HG03175 (cell line): ENCODE measurements at regions not wholly inside any gene's neighbourhood (a gene's known extent, or its start where the extent isn't known, plus 50 kb on each side); places are given as distances from the start of the nearest gene placed in this dataset.
"Not testable (repeated sequence)": the region's sequence is repeated elsewhere in the genome, so short reads cannot be mapped to it uniquely, and the experiment has no call there.

ENCODE experiments used
- ATAC-seq: cut with Tn5 transposase; IDR thresholded peaks from one replicate; pipeline ENCODE4 v1.9.1; 2021; ENCODE audit warnings: mild to moderate bottlenecking, moderate library complexity; ENCODE audit not compliant: unreplicated experiment

DNA sequence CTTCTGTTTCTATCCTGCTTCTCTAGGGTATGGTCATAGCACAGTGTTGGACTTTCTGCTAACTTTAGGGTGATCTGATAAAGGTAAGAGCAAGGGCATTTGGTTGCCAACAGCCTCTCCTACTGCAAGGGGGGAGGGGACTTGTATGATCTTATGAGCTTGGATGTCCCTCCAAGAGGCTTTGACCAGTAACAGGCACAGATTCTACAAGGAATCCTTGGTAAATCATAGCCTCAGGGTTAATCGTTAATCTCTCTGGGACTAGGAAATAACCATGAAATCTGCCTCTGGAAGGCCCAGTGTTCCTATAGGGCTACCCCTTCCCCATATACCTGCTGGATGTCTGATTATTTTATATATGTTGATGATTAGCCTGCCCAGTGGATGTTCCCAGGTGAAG, 134.8 kb upstream of the TNFSF4 start:
- ATAC-seq, result no peak

DNA sequence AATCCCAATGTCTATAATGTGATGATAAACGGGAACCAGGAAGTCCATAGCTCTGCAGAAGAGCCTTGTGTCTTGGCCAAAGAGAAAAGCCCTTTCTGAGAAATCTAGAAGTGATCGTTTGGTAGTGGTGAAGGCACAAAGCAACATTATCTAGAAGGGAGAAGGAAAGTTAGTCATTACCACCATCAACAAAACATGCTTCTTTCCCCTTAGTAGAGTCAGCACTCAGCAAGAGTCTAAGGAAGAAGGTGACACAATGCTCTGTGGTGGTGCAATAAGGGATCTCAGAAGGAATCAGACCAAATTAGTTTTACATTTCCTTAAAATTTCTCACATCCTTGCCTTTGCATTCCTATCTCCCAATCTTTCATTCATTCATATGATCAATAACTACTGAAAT, 134.4 kb upstream of the PRDX6 start:
- no peak for ATAC-seq

DNA sequence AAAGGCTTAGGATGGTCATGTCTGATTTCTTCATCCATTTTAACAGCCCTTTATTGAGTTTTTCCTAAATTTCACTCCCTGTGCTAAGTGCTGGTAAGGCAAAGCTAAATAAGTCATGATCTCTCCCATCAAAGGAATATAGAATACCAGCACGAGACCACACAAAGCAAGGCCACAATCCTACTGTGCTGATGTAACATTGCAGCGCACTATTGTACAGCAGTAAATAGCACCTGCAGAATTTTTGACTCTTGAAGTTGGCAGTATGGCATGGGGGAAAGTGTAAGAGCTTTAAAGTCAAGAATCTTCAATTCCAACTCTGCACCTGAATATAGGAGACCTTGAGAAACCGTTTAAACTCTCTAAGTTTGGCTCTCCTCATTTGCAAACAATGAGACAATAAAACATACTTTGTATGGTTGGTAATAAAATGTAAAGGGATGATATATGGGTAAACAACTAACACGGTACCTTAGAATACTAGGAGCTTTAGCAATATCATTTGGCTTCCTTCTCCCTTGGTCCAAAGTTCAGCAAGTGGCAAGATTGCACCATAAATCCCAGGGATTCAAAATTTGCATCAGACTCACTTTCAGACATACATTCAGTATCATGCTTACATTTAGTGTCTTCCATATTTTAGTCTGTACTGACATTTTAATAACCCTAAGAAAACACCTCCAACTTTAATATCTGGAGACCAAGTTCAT, 132.9 kb upstream of the PRDX6 start:
- ATAC-seq, result no peak

DNA sequence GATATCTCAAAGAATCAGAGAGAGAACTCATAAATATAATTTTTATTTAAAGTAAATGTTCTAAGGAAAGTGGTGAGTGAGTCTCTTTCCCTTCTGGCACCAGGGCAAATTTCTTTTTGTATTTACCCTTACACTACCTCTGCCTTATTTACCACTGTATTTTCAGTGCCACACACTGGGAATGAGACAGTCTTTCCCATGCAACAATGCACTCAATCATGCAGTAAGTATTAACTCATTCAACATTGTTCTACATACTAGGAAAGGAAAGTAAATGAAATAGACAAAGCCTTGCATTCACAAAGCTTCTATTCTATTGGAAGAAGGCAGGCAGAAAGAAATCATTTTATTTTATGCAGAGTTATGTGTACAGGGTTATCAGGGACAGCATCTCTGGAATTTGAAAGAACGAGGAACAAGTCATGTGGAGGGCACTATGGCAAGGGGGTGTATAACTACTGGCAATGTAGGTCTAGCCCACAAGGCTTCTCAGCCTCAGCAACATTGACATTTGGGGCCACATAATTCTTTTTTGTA, 129.8 kb upstream of the PRDX6 start:
- no peak for ATAC-seq

DNA sequence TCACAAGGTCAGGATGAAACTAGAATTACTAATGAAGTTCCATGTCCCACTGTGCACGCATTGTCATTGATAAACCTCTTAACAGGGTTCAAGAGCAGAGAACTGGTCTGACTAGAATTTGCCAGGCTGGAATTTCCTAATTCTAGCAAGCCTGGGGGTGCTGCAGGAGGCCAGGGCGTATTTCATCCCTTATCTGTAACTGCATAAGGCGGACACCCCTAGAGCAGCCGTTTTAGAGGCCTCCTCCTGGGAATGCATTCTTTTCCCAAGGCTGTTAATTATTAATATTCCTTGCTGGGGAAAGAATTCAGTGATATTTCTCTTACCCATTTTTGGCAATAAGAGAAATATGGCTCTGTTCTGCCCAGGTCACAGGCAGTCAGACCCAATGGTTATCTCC, 124.5 kb upstream of the PRDX6 start:
- ATAC-seq, result not testable (repeated sequence)

DNA sequence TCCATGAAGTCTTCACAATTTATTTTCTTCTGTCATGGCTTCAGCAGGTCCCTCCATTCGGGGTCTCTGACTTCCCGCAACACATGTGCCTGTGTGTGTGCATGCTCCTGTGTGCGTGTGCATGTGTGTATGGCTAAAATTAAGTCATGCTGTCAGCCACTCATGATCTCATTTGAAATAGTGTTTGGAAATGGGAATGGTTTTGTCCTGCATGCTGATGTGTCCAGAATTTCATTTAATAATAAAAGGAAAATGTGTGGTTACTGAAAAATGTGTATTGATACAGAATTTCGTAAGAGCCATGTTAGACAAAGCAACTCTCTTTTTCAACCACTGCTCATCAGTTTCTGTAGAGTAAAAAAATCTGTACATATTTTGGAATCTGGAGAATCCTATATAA, 123.8 kb upstream of the PRDX6 start:
- ATAC-seq, result no peak

DNA sequence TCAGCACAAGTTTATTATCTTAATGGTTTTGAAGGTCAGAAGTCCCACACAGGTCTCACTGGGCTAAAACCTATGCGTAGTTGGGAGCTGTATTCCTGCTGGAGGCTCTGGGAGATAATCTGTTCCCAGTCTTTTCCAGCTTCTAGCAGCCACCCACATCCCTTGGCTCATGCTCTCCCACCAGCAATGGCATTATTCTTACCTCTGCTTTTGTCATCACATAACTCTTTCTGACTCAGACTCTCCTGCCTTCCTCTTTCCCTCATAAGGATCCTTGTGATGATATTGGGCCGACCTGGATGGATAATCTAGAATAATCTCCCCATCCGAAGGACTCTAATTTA, 122.2 kb upstream of the PRDX6 start:
- no peak for ATAC-seq

DNA sequence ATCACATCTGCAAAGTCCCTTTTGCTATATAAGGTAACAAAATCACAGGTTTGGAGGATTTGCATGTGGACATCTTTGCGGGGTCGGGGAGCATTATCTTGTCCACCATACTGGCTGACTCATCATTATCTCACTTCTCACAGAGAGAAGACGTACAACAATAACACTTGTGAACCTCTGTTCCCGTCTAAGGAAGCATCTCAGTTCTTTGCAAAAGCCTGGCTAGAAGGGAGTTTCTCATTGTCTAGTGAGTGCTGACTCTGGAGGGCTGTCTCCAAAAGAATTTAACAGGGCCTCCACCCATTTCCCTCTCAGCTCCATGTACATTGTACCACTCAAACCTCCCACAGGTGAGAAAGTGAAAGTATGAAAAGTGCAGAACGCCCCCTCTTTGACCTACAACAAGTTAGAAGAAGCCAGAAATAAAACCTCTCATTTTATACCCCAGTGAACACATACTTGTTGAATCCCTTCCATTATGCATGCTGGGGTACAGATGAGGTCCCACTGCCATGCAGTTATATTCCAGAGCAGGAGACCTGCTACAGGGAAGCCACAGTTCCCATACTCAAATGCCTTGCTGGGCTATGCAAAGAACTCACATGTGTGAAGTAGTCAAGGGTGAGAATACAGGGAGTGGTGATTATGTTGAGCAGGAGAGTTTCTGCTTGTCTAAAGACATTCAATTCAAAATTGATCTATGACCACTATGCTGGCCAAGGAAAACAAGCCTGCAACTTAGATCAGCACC, 121.7 kb upstream of the PRDX6 start:
- peak; percentile 75 for ATAC-seq

DNA sequence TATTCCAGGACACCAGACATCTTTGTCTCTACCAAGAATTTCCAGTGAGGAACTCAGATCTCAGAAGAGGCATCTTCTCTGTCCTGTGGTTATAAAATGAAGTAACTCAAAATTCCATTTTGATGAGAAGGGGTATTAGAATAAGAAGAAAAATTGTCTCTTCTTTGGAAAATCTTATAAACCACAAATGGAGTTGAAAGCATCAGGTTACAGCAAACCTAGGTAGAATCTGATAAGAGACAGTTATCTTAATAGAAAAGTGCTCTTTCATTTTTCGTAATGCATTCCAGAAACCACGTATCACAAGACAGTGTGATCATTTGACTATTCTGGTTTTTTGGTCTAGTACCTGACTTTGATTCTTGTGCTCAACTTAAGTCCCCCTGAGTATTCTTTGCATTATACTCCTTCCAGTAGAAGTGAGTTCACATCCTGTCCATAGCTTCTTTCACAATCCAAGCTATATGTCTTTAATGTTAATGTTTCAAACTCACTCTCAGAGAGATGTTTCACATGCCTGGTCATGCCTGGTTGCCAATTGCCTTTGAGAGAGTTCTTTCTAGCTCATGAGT, 120.9 kb upstream of the PRDX6 start:
- ATAC-seq, result no peak

DNA sequence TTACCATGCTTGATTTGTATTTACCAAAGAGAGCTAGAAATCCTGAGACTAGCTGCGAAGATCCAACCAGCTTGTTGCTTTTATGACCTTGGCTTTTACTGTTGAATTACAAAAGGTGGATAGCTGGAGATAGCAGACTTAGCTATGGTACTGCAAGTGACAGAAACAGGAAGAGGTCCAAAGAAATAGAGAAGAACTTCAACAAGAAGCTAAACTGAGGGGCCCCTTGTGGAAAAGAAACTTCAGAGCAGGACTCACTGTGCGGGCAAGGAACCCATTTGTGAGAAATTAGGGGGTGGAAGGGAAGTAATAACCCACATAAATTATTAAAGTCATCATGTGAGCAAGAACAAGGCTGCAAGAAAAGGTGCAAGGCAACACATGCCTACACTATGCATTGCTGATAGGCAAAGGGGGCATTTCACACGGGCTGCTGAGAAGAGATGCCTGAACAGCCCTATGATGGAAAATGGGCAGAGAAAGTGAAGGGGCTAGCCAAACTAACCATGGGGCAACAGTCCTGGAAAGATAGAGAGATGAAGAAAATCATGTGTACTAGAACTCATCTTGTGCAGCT, 116.6 kb upstream of the PRDX6 start:
- no peak for ATAC-seq

DNA sequence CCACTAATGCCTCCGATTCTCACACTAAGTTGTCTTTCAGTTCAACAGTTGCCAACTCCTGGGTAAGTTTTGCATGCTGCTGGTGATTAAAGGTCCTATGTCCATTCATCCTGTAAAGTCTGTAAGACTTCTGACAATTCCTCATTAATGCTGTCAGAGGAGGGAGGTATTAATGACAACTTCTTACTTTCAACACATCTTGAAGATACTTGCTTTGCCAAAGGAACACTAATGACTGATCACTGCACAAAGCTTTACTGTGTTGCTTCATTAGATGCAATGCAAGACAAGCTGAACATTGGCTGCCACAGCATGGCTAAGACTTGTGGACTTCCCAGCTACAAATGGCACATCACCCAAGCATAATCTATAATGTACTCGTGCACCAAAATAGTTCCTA, 114.6 kb upstream of the PRDX6 start:
- no peak for ATAC-seq

DNA sequence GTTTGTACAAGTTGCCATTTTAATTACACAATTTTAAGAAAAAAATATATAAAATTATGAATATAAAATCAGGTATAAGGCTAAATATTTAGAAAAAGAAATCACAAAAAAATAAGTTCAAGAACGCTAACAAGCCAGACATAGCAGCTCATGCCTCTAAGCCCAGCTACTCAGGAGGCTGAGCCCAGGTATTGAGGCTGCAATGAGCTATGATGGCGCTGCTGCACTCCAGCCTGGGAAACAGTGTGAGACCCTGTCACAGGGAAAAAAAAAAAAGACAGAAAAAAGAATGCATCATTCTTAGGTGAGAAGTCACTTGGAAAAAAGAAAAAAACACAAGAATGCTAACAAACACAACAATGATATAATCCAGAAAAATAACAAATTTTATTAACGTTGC, 112.3 kb upstream of the PRDX6 start:
- no peak for ATAC-seq

DNA sequence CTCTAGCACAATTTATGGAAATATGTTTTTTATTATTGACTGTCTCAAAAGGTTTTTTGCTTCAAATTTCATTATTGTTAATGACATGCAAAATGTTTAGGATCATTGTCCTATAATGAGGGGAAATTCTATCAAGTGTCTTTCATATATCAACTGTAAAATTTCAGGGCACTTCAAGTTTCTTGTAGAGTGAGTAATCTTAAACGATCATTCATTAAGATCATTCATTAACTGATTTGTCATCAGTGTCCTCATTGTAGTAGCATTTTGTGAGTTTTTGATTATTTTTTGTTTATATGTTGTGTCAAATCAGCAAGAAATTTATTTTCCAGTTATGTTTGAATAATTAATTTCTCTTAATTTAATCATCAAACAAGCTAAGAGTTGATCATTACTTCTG, 111.8 kb upstream of the PRDX6 start:
- no peak for ATAC-seq

DNA sequence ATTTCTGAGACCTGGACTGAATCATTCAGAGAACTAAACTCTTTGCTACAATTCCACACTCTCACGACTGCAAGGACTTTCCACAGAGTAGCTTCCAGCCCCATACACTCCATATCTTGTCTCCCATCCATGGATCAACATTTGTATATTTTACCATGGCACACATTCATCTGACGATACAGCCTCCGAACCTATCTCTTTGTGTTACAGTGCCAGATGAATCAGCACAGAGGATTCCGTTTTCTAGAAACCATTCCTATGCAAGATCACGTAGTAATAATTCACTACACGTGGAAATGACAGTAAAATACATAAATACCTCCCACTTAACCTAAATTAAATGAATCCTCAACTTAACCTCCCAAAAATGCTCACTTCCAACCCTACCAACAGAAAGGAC, 110.0 kb upstream of the PRDX6 start:
- ATAC-seq, result no peak

DNA sequence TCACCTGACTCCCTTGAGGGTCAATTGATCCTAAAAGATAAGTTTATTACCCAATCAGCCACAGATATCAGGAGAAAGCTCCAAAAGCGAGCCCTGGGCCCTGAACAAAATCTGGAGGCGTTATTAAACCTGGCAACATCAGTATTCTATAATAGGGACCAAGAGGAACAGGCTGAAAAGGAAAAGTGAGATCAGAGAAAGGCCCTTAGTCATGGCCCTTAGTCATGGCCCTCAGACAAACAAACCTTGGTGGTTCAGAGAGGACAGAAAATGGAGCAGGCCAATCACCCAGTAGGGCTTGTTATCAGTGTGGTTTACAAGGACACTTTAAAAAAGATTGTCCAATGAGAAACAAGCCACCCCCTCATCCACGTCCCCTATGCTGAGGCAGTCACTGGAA, 106.5 kb upstream of the PRDX6 start:
- ATAC-seq, result not testable (repeated sequence)

DNA sequence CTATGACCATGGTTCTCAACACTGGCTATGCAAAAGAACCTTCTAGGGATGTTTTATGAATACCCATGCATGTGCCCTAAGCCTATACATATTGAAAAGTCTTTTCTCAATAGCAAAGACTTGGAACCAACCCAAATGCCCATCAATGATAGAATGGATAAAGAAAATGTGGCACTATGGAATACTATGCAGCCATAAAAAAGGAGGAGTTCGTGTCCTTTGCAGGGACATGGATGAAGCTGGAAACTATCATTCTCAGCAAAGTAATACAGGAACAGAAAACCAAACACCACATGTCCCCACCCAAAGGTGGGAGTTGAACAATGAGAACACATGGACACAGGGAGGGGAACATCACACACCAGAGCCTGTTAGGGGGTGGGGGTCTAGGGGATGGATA, 101.1 kb upstream of the PRDX6 start:
- ATAC-seq, result not testable (repeated sequence)

DNA sequence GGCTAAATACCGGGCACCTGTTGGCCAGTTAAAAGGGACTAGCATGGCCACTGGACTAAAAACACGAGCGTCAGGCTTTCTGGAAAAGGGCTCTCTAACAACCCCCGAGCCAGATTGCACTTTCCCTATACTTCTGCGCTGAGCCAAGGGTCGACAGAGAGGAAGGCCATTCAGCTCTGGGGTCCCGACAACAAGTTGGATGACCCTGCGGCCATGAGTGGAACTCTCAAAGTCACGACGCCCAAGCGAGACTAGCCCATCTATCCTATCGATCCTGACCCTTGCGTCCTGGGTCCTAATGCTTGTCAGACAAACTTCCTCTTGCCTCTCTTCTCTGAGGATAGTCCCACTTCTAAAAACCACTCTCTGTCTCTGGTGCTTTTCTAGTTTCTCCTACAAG, 99.9 kb upstream of the PRDX6 start:
- no peak for ATAC-seq

DNA sequence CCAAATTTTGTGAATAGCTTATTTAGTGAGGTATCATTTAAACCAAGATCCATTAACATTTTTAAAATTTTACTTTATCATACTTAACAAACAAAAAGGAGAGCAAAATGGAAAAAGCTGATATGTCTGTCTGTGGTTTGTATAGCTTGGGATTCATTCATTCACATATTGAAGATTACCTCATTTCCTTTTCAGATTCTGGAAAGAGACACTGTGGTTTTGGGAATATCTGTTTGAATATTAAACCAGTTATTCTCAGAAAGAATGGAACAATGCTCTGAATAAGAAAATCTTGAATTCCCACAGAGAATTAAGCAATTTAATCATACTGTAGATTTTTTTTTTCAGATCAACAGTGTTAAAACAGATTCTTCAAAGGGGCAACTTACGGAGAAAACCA, 93.8 kb upstream of the PRDX6 start:
- ATAC-seq, result no peak

DNA sequence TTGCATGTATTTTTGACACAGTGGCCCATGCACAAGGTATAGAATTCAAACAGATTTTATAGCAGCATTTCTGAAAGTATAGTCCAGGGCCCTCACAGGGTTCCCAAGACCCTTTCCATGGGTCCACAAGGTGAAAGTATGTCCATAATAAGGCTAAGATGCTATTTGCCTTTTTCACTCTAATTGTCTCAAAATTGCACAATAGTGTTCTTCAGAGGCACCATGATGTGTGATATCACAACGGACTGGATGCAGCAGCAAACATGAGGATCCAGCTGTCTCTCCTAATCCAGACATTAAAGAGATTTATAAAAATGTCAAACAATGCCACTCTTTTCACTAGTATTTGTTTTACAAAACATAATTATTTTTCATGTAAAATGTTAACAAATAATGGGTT, 88.8 kb upstream of the PRDX6 start:
- ATAC-seq, result no peak

DNA sequence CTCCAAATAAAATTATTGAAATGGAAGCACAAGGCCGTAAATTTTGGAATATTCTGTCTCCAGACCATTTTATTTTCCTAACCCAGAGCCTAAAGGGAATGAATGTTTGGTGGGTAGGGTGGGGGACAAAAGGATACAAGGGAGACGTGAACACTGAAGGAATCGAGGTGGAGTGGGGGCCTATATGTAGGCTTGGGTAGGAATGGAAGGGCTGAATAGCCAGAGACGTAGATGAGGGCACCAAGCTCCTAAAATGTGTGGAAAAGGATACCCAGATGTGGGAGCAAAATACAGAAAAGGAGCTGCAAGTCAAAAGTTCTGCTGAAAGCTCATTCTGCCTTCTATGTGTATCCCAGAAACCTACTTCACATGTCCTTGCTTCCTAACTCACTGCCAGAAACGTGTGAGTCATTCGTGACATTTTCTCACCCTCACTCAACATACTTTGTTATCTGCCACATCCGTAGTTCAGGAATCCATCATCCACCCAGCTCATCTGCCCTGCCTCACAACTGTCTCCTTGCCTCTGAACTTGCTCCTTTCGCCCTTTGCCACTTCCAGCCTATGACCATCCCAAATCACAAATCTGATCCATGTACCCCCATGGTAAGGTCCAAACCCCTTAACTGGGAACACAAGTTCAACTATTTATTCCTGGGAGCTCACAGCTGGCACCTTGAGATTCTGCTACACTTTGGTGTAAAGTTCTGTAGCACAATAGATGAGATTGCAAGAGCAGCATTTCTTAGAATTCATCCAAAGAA, 84.1 kb upstream of the PRDX6 start:
- no peak for ATAC-seq

DNA sequence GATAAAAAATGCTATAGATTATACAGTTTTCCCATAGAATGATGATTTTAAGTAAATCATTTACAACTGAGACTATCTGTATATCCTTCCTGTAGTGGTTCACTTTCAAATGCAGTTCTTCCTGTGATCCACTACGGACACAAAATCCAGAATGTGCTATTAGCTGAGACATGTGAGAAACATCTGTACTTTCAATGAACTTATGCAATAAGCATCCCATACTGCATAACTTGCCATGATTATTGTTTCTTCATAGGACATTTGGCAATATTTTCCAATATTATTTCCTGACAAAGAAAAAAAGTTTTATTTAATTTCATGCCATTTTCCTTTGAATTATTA, 83.5 kb upstream of the PRDX6 start:
- ATAC-seq, result no peak
